ENCODE measurements at regions not wholly inside any gene's neighbourhood (a gene's known extent, or its start where the extent isn't known, plus 50 kb on each side); places are given as distances from the start of the nearest gene placed in this dataset.

DNA sequence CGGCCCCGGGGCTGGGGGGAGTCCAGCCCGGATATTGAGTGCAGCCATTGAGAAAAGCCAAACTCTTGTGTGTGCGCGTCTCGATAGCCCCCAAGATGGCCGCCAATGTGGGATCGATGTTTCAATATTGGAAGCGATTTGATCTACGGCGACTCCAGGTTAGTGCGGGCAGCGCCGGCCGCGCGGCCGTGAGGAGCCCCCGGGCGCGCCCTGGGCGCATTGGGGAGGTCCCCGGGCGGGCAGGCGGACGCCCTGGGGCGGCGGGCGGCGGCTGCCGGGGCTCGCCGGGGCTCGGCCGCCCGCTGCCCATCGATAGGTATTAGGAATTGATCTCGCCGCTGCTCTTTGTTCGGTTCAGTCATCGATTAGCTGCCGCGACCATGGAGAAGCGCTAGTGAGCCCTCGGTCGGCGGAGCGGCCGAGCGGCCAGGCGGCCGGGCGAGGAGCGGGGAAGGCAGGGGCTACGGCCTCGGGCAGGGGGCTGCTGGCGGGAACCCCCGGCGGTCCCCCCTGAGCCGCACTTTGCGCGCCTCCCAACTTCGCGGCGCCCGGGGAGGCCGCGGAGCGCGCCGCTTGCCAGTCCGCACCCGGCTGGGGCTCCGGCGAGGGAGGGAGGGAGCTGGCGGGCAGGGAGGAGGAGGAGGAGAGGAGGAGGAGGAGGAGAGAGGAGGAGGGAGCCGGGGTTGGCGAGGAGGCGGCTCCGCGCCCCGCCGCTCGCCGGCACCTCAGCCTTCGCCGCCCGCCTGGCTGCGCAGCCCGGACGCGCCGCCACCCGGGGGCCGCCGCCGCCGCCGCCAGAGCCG, 113.9 kb upstream of the MYL2 start, which contains the start of gene CUX2:
Gene CUX2 (plus strand): TSS at position 83 of the 803 bp plus-strand sequence.
- DNase-seq: no peak

DNA sequence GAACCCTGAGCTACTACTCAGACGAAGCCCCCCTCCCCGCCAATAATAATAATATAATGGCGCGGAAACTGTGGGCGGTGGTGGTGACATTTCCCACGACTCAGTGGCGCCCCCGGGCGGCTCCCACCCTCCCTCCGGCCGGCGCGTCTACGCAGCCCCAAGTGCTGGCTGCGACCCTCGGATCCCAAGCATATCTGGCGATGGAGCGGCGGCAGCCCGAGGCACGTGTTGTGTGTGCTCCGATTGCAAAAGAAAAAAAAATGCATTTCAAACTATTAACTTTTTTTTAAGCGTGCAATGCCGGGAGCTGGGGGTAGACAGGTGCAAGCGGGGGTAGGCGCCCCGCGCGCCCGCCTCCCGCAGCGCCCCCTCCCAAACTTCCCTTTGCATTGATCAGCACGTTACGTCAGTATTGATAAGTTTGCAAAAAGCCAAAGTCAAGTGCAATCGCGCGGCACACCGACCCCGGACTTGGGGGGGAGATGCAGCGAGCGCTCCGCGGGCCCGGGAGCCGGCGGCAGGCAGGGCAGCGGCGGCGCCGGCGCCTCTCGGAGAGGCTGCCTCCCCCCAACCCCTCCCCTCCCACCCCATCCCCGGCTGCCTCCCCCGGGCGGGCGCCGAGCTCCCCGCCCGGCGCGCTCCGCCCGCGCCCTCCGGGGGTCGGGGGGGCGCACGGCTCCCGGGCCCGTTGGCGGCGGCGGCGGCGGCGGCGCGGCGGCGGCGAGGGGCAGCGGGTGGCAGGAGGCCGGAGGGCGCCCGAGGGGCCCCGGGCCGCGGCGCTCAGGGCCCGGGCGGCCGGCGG, 113.1 kb upstream of the MYL2 start:
- DNase-seq: no peak

- DNase-seq: no peak
Observed at GRCh38 chr12:111032591-111032919, 112.2 kb upstream of the MYL2 start.

DNA sequence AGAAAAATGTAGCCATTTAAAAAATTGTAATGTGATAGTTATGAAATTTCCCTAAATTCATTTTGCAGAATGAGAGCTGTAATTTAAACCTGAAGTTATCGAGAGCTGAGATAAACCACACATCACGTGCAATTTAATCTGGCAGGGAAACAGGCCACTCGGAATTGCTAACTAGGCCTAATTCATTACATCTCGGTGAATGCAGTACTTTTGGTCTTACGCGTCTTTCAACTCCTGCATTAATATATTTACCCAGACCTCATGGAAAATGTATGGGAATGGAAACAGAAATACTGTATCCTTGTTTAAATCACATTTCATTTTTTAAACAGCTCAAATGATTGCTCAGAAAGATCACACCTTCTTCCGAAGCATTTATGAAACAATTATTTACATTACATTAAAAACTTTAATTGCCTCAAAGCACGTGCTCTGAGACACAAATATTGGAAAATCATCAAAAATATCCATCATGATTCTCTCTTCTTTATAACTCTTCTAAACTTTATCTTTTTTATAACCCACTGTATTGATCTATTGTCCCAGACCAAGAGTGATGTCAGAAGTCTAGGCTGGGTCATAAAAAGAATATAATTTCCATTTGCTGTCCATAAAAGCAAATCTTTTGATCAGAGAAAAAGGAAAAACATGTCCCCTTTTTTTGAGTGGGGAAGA, 111.7 kb upstream of the MYL2 start:
- DNase-seq: no peak

DNA sequence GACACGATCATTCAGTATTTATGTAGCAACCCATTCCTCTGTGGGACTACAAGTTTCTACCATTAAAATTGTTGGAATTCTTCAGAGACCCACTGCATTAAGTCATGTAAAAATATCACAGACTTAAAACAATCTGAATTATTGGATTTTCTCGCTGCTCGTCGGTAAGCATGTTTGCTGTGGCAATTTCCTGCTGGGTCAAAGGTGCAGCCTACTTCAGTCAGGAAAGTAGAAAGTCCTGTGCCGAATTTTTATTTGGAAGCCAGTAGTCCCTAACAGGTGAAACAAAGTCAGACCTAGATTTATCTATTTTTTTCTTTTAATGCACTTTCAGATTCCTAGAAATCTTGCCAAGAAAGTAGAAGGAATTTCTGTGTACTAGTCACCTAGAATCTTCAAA, 110.4 kb upstream of the MYL2 start:
- DNase-seq: no peak

DNA sequence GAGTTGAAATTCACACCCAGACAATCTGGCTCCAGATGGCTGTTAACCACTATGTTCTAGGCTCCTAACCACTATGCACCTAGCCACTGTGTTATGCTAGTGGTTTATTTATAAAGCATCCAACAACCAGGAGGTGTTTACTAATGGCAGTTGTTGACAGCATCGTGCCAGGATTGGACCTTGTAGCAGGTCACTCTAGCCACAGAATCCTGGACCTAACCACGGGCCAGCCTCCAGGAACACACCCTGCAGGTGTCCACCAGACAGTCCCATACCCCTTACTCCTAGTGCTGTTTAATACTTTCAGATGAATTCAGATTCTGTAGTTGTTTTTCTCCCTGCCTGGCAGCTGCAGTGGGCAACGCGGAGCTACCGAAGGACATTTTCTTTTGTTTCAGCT, 109.4 kb upstream of the MYL2 start:
- no peak for DNase-seq

- no peak for DNase-seq
Observed at GRCh38 chr12:111029305-111029704, 108.9 kb upstream of the MYL2 start.

GRCh38 chr12:111028830-111029229, 108.5 kb upstream of the MYL2 start:
- no peak for DNase-seq

DNA sequence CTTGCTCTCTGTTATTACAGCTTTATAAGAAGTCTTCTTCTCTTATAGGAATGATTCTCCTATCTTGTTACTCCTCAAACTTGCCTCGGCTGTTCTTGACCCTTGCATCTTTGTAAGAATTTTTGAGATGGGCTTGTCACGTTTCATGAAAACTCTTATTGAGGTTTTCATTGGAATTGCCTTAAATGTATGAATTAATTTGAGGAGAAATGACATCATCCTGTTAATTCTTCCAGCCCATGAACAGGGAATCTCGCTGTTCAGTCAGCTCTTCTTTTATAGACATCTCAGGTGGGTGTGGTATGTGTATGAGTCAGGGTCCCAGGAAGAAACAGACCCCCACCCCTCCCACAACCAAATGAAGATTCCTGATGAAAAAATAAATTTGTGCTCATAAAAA, 107.1 kb upstream of the MYL2 start:
- no peak for DNase-seq

GRCh38 chr12:111025792-111026430, 105.5 kb upstream of the MYL2 start:
- DNase-seq: no peak

- DNase-seq: no peak
Observed at GRCh38 chr12:111025301-111025700, 104.9 kb upstream of the MYL2 start.

DNA sequence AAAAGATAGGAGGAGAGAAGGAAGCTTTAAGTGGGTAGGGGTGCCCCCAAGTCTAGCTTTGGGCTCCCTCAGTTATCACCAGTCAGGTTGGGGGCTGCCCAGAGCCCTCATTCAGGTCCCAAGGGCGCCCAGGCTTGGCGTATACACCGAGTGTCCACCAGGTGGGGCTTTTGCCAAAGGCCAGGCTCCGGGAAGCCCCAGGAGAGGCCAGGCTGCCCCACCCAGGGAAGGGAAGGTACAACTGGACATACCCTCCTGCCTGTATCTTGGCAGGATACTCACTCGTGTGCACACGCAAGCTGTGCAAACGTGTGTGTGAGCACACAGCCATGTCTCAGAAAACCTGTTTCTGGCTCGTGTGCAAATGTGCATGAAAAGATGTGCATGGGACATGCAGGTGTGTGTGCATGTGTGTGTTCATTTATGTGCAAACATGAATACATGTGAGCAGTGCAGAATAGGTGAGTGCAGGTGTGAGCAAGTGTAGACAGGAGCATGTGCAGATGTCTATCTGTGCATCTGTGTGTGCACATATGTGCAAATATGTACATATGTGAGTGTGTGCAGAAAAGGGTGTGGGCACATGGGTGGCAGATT, 103.9 kb upstream of the MYL2 start:
- DNase-seq: peak; percentile 19

DNA sequence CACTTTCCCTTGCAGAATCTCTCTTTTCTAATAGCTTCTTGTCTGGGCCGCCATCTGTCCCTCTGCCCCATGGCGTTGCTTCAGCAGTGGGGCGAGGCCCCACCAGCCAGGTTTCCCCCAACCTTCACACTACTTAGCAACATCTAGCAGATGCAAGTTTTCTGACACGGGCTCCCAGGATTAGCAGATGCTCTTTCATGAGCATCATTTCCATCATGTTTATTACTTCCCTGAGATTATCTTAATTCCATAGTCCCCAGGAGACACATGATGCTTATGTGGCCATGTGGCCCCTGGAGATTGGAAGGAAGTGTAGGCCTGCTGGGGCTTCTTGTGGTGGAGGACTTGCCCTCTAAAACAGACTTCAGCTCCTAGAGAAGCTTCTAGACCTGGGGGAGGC, 102.0 kb upstream of the MYL2 start:
- DNase-seq: no peak

GRCh38 chr12:111014547-111014946, 94.2 kb upstream of the MYL2 start:
- no peak for DNase-seq

DNA sequence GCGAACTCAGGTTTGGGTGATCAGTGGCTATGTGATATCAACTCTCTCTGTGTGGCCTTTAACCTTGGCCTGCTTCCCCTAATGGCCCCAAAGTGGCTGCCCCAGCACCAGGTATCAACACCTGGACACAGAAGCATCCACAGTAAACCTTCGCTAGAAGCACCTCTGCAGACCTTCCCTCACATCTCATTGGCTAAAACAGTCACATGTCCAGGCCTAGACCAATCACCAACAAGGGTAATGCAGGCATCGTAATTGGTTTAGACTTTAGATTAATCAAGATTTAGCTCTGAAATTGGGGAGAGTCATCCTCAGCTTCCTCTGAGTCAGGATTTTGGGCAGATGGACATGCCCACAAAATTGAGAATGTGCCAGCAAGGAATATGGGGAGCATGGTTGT, 92.5 kb upstream of the MYL2 start:
- DNase-seq: no peak

GRCh38 chr12:111011999-111012600, 91.7 kb upstream of the MYL2 start:
- no peak for DNase-seq

DNA sequence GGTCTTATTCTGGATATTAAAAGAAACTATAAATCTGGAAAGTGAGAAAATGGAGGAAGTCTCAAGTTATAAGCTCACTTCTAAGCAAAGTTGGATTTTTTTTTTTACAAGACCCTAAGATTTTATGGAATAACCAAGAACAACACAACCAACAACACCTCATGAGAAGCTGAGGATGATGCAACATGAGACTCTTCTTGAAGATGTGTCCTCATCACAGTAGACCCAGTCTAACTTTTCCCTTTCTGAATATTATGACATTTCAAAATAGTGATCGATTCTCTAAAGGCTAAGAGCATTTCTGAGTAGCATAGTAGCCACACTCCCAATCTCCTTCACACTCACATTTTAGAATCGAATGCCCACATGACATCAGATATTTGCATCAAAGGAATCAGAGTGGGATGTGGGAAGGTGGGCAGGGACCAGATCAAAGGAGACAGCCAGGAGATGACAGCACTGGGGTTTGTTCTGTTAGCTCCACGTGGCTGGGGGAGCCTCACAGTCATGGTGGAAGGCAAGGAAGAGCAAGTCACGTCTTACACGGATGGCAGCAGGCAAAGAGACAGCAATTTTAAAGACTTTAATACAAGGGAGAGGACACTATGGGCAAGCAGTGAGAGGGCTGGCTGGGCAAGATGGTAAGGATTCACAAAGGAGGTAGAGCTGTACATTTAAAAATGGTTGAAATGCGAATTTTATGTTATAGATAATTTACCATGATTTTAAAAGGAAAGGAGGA, 90.7 kb upstream of the MYL2 start:
- DNase-seq: no peak

- DNase-seq: no peak
Observed at GRCh38 chr12:111010061-111010460, 89.7 kb upstream of the MYL2 start.

GRCh38 chr12:111006621-111007020, 86.2 kb upstream of the MYL2 start:
- no peak for DNase-seq

DNA sequence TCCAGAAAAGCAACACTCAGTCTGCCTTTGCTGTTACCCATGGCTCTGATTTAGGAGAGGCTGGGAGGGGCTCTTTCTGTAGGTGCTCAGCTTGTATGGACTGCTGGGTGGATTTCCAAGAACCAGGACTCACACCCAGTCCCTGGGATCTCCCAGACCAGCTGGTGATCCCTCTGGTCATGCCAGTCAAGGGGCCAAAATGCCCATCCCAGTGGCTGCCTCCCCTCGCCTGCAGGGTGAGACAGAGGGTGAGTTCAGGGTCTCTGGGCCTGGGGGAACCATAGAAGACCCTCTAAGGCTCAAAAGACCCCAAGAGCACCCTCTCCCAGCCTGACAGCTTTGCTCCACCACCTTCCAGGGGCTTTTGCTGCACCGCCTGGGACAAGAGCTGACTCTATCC, 78.6 kb upstream of the MYL2 start:
- DNase-seq: no peak

- DNase-seq: no peak
Observed at GRCh38 chr12:110998165-110998564, 77.8 kb upstream of the MYL2 start.

DNA sequence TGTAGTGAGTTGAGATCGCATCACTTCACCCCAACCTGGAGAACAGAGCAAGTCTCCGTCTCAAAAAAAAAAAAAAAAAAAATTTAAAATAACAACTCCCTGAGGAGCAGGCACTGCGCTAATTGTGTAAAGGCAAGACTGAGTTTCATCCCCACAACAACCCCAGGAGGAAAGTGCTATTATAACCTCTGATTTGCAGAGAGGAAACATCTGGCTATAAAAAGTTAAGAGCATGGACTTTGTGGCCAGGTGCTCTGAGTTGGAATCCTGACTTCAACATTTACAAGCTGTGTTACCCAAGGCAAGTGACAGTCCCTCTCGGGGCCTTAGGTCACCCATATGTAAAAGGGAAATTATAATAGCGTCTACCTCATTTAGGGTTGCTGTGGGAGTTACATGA, 76.0 kb upstream of the MYL2 start:
- DNase-seq: no peak
